ENCODE measurements at regions not wholly inside any gene's neighbourhood (a gene's known extent, or its start where the extent isn't known, plus 50 kb on each side); places are given as distances from the start of the nearest gene placed in this dataset.

- no peaks in the 10 kb centered on the region for H3K9me3 ChIP-seq (ENCODE audit: control insufficient read depth, insufficient read depth, low read length)
- no peaks in the 10 kb centered on the region for H3K36me3 ChIP-seq (ENCODE audit: control insufficient read depth, insufficient read depth, low read length)
- no peak overlapping the region for H3K27ac ChIP-seq (ENCODE audit: low read length)
- WGBS (ENCODE audit: insufficient coverage) = 67% methylated on average over 3 of the region's 3 CpGs
- Mint-ChIP-seq H3K27me3 (ENCODE audit: low read depth in 2 of 2) (no peaks in the 10 kb centered on the region), H3K36me3 (no peaks in the 10 kb centered on the region), H3K27ac (no peak overlapping the region), H3K4me3 (no peak overlapping the region), H3K4me1 (no peaks in the 10 kb centered on the region), H3K9me3 (peaks cover 0 to 11% of the 10 kb centered on the region in 2 donors)
- TF ChIP-seq CTCF (IDR thresholded peaks at IDR 0.05) = no peak
- intact Hi-C loops (cut with micrococcal nuclease) = no loop called here
- H3K4me1 ChIP-seq (ENCODE audit: control insufficient read depth, insufficient read depth, low read length) = no peaks in the 10 kb centered on the region
- no peak for ATAC-seq
- no peak overlapping the region for H3K4me3 ChIP-seq (ENCODE audit: low read length)
- DNase-seq = no peak
- H3K27me3 ChIP-seq (ENCODE audit: control insufficient read depth, insufficient read depth, low read length) = no peaks in the 10 kb centered on the region
Measured at GRCh38 chr7:46320956-46321355, 399.9 kb upstream of the IGFBP3 start.

GRCh38 chr7:46319841-46320240 is 398.8 kb upstream of the IGFBP3 start:
- peaks cover 0 to 7% of the 10 kb centered on the region in 2 donors for H3K9me3 Mint-ChIP-seq
- H3K27me3 Mint-ChIP-seq (ENCODE audit: low read depth in 2 of 2) = no peaks in the 10 kb centered on the region
- intact Hi-C loops (cut with micrococcal nuclease) = no loop called here
- Histone ChIP-seq H3K4me1 (ENCODE audit: control insufficient read depth, insufficient read depth, low read length) (no peaks in the 10 kb centered on the region), H3K4me3 (ENCODE audit: low read length) (no peak overlapping the region), H3K36me3 (ENCODE audit: control insufficient read depth, insufficient read depth, low read length) (no peaks in the 10 kb centered on the region), H3K9me3 (ENCODE audit: control insufficient read depth, insufficient read depth, low read length) (peaks cover 2% of the 10 kb centered on the region), H3K27ac (ENCODE audit: low read length) (no peak overlapping the region), H3K27me3 (ENCODE audit: control insufficient read depth, insufficient read depth, low read length) (no peaks in the 10 kb centered on the region)
- DNase-seq = no peak
- TF ChIP-seq CTCF (IDR thresholded peaks at IDR 0.05) = no peak
- no peak overlapping the region for H3K27ac Mint-ChIP-seq
- no peak for ATAC-seq
- WGBS (ENCODE audit: insufficient coverage) = 79% methylated on average over 2 of the region's 3 CpGs
- no peaks in the 10 kb centered on the region for H3K4me1 Mint-ChIP-seq
- H3K36me3 Mint-ChIP-seq = no peaks in the 10 kb centered on the region
- H3K4me3 Mint-ChIP-seq = no peak overlapping the region

DNA sequence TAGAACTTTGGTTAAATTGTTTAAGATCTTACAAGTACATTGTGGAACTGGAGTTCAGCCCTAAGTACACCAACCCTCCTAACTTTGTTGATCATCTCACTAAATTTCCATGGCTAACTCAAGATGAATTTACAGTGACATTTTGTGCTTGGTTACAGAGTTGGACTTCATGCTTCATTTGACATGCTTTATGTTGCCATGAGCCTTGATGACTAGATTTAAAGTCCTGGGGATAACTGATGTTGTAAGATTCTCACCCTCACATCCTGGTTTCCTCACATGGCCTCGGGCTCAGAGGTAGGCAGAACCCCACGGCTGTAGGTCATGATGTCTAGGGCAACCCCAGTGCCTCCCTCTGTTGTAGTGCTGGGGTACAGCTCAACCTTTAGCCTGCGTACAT is 397.2 kb upstream of the IGFBP3 start:
- Histone ChIP-seq H3K9me3 (ENCODE audit: control insufficient read depth, insufficient read depth, low read length) (peaks cover 4% of the 10 kb centered on the region), H3K27ac (ENCODE audit: low read length) (no peak overlapping the region), H3K4me1 (ENCODE audit: control insufficient read depth, insufficient read depth, low read length) (no peaks in the 10 kb centered on the region), H3K36me3 (ENCODE audit: control insufficient read depth, insufficient read depth, low read length) (no peaks in the 10 kb centered on the region), H3K4me3 (ENCODE audit: low read length) (no peak overlapping the region), H3K27me3 (ENCODE audit: control insufficient read depth, insufficient read depth, low read length) (no peaks in the 10 kb centered on the region)
- intact Hi-C loops (cut with micrococcal nuclease) = no loop called here
- TF ChIP-seq CTCF (IDR thresholded peaks at IDR 0.05) = no peak
- 59% methylated on average over 2 of the region's 3 CpGs for WGBS (ENCODE audit: insufficient coverage)
- H3K9me3 Mint-ChIP-seq = peaks cover 3 to 10% of the 10 kb centered on the region in 2 donors
- H3K36me3 Mint-ChIP-seq = no peaks in the 10 kb centered on the region
- no peaks in the 10 kb centered on the region for H3K27me3 Mint-ChIP-seq (ENCODE audit: low read depth in 2 of 2)
- no peak overlapping the region for H3K4me3 Mint-ChIP-seq
- no peak overlapping the region for H3K27ac Mint-ChIP-seq
- H3K4me1 Mint-ChIP-seq = no peaks in the 10 kb centered on the region
- DNase-seq (no peak), ATAC-seq (no peak)

GRCh38 chr7:46317256-46317655 is 396.2 kb upstream of the IGFBP3 start:
- Histone ChIP-seq H3K9me3 (ENCODE audit: control insufficient read depth, insufficient read depth, low read length) (peaks cover 4% of the 10 kb centered on the region), H3K27me3 (ENCODE audit: control insufficient read depth, insufficient read depth, low read length) (no peaks in the 10 kb centered on the region), H3K27ac (ENCODE audit: low read length) (no peak overlapping the region), H3K36me3 (ENCODE audit: control insufficient read depth, insufficient read depth, low read length) (no peaks in the 10 kb centered on the region), H3K4me3 (ENCODE audit: low read length) (no peak overlapping the region), H3K4me1 (ENCODE audit: control insufficient read depth, insufficient read depth, low read length) (no peaks in the 10 kb centered on the region)
- Mint-ChIP-seq H3K27ac (no peak overlapping the region), H3K27me3 (ENCODE audit: low read depth in 2 of 2) (no peaks in the 10 kb centered on the region), H3K36me3 (no peaks in the 10 kb centered on the region), H3K4me3 (no peak overlapping the region), H3K4me1 (no peaks in the 10 kb centered on the region), H3K9me3 (peaks cover 6 to 8% of the 10 kb centered on the region in 2 donors)
- WGBS (ENCODE audit: insufficient coverage) = 93% methylated on average over 6 of the region's 6 CpGs
- intact Hi-C loops (cut with micrococcal nuclease) = no loop called here
- DNase-seq (no peak), ATAC-seq (no peak)
- no peak for TF ChIP-seq CTCF (IDR thresholded peaks at IDR 0.05)

Data from natural killer cell (primary cell).